NB4 (cell line): ENCODE measurements at regions not wholly inside any gene's neighbourhood (a gene's known extent, or its start where the extent isn't known, plus 50 kb on each side); places are given as distances from the start of the nearest gene placed in this dataset.

ENCODE experiments used
- DNase-seq: peaks from one replicate; pipeline ENCODE4 v3.0.0; 2010; ENCODE audit warnings: low read depth
- H3K4me3 ChIP-seq: one replicate; pipeline ENCODE4 v1.5.1; 2011; ENCODE audit warnings: mild to moderate bottlenecking, low read depth, low read length, moderate library complexity
- CTCF ChIP-seq: IDR thresholded peaks from one replicate; pipeline ENCODE4 v1.5.1; 2012; ENCODE audit warnings: low read depth, low read length
- MAX ChIP-seq: IDR thresholded peaks from 2 replicates; pipeline ENCODE4 v1.6.1; 2011; ENCODE audit warnings: low read depth, low read length
- MYC ChIP-seq: IDR thresholded peaks from 2 replicates; pipeline ENCODE4 v1.6.1; 2011; ENCODE audit warnings: low read depth, low read length
- POLR2A ChIP-seq: IDR thresholded peaks from 2 replicates; pipeline ENCODE4 v1.6.1; 2011; ENCODE audit warnings: mild to moderate bottlenecking; ENCODE audit not compliant: insufficient read length; ENCODE audit errors: extremely low read depth

DNA sequence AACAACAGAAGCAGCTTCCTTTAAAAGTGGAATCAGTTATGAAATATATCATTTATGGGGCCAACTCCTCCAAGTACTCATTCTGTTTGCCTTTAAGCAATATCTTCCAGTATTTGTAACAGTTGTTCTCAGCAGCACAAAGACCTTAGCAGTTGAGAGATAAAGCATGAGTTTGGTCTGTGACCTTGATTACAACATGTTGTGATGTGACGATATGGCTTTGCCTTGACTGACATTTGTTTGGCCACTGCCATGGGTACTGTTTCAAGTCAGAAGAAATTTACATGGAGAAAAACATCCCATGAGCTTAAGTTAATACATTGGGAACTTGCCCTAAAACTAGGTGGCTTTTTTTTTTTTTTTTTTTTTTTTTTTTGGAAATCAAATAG lies 175.1 kb upstream of the KBTBD8 start:
- TF ChIP-seq POLR2A: no peak
- TF ChIP-seq MYC: no peak
- TF ChIP-seq MAX: no peak
- TF ChIP-seq CTCF: no peak
- DNase-seq: no peak
- H3K4me3 ChIP-seq: no peak overlapping the region

DNA sequence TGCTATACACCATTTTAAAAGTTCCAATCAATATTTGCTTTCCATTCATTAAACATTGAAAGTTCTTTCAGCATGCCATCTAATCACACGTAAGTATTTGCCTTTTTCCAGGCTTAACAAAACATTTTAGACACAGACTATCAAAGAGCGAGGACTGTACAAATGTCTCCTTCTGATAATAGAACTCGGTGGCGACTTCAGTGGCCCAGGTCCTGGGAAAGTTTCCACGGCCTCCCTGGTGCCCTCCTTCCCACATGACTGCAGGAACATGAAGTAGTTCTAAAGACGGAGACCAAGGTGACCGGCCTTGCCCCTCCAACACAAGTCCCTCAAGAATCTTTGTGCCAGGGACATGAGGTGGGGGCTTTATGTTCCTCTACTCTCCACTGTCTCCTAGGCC lies 174.6 kb upstream of the KBTBD8 start:
- no peak for TF ChIP-seq POLR2A
- TF ChIP-seq MYC: no peak
- no peak for TF ChIP-seq CTCF
- no peak for TF ChIP-seq MAX
- H3K4me3 ChIP-seq: no peak overlapping the region
- DNase-seq: no peak

DNA sequence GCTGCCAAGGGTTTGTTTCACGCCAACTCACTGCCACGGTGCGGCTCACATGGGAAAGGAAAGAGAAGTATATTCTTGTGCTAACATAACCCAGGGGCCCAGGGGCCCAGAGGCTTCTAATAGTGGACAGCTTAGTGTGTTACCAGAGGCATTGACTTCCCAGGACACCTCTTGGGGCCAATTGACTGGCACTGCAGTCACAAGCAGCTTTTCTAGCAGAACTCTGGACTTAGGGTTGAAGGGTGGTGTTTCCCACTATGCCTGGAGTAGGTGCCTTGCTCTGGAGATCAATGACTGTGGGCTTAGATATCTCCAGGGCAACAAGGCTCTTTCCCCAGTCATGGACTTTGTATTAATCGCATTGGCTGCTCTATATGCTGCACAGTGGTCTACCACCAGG lies 172.7 kb upstream of the KBTBD8 start:
- TF ChIP-seq POLR2A (no peak), CTCF (no peak), MAX (no peak), MYC (no peak)
- no peak overlapping the region for H3K4me3 ChIP-seq
- DNase-seq: no peak

- no peak for DNase-seq
- TF ChIP-seq MYC: no peak
- no peak for TF ChIP-seq MAX
- no peak for TF ChIP-seq CTCF
- TF ChIP-seq POLR2A: no peak
- H3K4me3 ChIP-seq: no peak overlapping the region
Observed at GRCh38 chr3:66827726-66828125, 170.4 kb upstream of the KBTBD8 start.

GRCh38 chr3:66828303-66828702 lies 169.8 kb upstream of the KBTBD8 start:
- no peak overlapping the region for H3K4me3 ChIP-seq
- DNase-seq: no peak
- no peak for TF ChIP-seq MYC
- TF ChIP-seq POLR2A: no peak
- no peak for TF ChIP-seq CTCF
- TF ChIP-seq MAX: no peak

- no peak for DNase-seq
- TF ChIP-seq MAX: no peak
- TF ChIP-seq MYC: no peak
- TF ChIP-seq POLR2A: no peak
- no peak for TF ChIP-seq CTCF
- no peak overlapping the region for H3K4me3 ChIP-seq
Observed at GRCh38 chr3:66830301-66830700, 167.8 kb upstream of the KBTBD8 start.
